ENCODE measurements at regions not wholly inside any gene's neighbourhood (a gene's known extent, or its start where the extent isn't known, plus 50 kb on each side); places are given as distances from the start of the nearest gene placed in this dataset.

DNA sequence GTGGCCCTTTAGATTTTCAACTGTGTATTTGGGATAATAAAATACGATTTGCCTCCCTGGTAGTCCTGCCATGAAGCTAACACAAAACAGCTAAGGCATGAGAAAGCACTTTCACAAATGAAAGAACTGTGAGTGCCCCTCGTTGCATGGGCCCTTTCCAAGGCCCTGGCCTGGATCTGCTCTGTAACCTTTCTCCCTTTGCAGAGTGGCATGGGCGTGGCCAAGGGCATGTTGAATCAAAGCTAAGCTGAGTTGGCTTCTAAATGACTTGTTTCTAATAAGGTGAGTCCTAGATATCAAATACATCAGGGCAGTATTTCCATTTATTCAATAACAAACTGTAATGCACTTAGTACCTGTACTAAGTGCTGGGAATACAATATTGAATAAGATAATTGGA is 78.7 kb upstream of the PTPN3 start:
- H3K9me3 ChIP-seq, result no peaks in the 10 kb centered on the region
- H3K27me3 ChIP-seq, result no peaks in the 10 kb centered on the region
- H3K4me1 ChIP-seq, result peaks cover 0 to 10% (median 0%) of the 10 kb centered on the region in 12 donors
- WGBS, 4 donors, result 64 to 69% (median 66%) methylated on average over 3 of the region's 3 CpGs
- H3K27ac ChIP-seq, result no peak overlapping the region
- no peak overlapping the region for H3K4me3 ChIP-seq
- no peak for ATAC-seq
- no peak for DNase-seq
- intact Hi-C loops (cut with DNase I), result loop anchor here (5.0 to 10.0 kb wide), 13 partner anchors 66 to 1048 kb away; no protein-coding TSS in a partner anchor
- TF ChIP-seq POLR2A (IDR thresholded peaks at IDR 0.05), result no peak
- TF ChIP-seq, protein P1, sequence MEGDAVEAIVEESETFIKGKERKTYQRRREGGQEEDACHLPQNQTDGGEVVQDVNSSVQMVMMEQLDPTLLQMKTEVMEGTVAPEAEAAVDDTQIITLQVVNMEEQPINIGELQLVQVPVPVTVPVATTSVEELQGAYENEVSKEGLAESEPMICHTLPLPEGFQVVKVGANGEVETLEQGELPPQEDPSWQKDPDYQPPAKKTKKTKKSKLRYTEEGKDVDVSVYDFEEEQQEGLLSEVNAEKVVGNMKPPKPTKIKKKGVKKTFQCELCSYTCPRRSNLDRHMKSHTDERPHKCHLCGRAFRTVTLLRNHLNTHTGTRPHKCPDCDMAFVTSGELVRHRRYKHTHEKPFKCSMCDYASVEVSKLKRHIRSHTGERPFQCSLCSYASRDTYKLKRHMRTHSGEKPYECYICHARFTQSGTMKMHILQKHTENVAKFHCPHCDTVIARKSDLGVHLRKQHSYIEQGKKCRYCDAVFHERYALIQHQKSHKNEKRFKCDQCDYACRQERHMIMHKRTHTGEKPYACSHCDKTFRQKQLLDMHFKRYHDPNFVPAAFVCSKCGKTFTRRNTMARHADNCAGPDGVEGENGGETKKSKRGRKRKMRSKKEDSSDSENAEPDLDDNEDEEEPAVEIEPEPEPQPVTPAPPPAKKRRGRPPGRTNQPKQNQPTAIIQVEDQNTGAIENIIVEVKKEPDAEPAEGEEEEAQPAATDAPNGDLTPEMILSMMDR (IDR thresholded peaks at IDR 0.05), result no peak
- H3K36me3 ChIP-seq, result no peaks in the 10 kb centered on the region

DNA sequence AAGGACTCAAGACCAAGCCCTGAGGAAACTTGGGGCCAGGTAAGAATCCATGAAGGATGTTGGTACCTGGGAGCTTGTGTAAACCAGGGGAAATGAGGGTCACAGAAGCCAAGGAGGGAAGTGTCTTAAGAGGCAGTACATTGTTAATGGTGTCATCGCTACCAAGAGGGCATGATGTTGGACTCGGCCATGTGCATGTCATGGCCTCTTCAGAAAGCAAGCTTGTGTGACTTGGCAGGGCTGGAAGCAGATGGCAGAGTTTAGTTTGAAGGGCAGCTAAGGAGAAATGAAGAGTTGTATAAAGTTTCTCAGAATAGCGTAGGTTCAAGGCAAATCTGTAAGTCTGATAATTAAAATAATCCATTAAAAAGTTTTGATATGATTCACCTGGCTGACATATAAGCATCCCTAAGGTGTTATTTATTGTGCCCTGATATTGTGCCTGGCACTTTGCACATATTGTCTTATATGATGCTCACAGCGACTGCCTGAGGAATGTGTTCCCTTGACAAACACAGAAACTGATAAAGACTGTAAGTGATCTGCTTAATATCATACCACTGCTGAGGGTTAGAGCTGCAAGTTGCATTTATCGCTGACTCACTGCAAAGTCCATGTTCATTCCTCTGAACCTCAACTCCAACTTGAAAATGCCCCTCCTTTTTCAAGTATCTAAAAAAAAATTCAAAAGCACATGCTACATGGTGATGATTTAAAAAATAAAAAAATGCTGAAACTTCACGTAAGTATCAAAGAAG is 81.3 kb upstream of the PTPN3 start:
- DNase-seq, result no peak
- no peak for TF ChIP-seq POLR2A (IDR thresholded peaks at IDR 0.05)
- TF ChIP-seq, protein P1 (IDR thresholded peaks at IDR 0.05), result no peak
- Histone ChIP-seq H3K4me1 (peaks cover 0 to 10% (median 0%) of the 10 kb centered on the region in 12 donors), H3K36me3 (no peaks in the 10 kb centered on the region), H3K27me3 (no peaks in the 10 kb centered on the region), H3K9me3 (peaks cover 0 to 6% (median 0%) of the 10 kb centered on the region in 12 donors), H3K4me3 (no peak overlapping the region), H3K27ac (peak overlapping the region in 3 of 12 donors; percentile 4 to 48 (median 19))
- WGBS, 4 donors, result 43 to 56% (median 45%) methylated on average over 6 of the region's 6 CpGs
- ATAC-seq, result peak; percentile 69 to 88 (median 78)
- intact Hi-C loops (cut with DNase I), result loop anchor here (5.0 to 10.0 kb wide), 13 partner anchors 63 to 1045 kb away; no protein-coding TSS in a partner anchor

DNA sequence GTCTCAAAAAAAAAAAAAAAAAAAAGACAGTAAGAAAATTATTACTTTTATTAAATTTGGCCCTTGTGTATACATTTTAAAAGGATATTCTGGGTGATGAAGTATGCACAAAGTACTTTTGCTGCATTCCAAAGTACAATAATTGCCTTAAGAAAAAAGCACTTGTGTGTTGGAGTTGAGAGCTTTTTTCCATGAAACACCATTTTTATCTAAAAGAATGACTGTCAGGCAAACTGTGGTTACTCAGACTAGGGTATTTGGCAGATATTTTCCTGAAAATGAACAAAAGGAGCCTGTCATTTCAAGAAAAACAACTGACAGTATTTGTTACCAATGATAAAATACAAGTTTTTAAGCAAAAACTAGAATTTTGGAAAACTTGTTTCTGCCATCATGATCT is 84.3 kb upstream of the PTPN3 start:
- H3K27ac ChIP-seq, result no peak overlapping the region
- intact Hi-C loops (cut with DNase I), result loop anchor here in 1 of 10 donors (2.0 kb wide), 1 partner anchor 38 kb away; no protein-coding TSS in a partner anchor
- DNase-seq (no peak), ATAC-seq (no peak)
- H3K4me3 ChIP-seq, result no peak overlapping the region
- H3K4me1 ChIP-seq, result peaks cover 0 to 13% (median 0%) of the 10 kb centered on the region in 12 donors
- no peaks in the 10 kb centered on the region for H3K36me3 ChIP-seq
- peaks cover 0 to 6% (median 0%) of the 10 kb centered on the region in 12 donors for H3K9me3 ChIP-seq
- TF ChIP-seq, protein P1 (IDR thresholded peaks at IDR 0.05), result no peak
- no peak for TF ChIP-seq POLR2A (IDR thresholded peaks at IDR 0.05)
- H3K27me3 ChIP-seq, result no peaks in the 10 kb centered on the region

DNA sequence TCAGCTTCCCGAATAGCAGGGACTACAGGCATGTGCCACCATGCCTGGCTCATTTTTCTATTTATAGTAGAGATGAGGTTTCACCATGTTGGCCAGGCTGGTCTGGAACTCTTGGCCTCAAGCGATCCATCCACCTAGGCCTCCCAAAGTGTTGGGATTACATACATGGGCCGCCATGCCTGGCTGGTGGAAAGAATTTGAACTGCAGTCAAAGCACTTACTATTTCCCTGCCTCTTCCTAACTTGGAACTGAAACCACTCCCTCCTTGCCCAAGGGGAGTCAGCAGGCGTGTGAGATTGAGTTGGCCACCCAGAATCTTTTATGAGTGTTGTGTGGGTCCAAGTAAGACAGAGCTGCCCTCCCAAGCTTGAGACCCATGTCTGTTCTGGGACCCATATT is 86.1 kb upstream of the PTPN3 start:
- intact Hi-C loops (cut with DNase I), result no loop called here
- Histone ChIP-seq H3K36me3 (no peaks in the 10 kb centered on the region), H3K27ac (no peak overlapping the region), H3K4me3 (no peak overlapping the region), H3K27me3 (no peaks in the 10 kb centered on the region), H3K9me3 (peaks cover 0 to 8% (median 0%) of the 10 kb centered on the region in 12 donors), H3K4me1 (peaks cover 0 to 17% (median 7%) of the 10 kb centered on the region in 12 donors)
- ATAC-seq, result no peak
- no peak for DNase-seq
- no peak for TF ChIP-seq POLR2A (IDR thresholded peaks at IDR 0.05)
- TF ChIP-seq, protein P1 (IDR thresholded peaks at IDR 0.05), result no peak
- 66 to 77% (median 74%) methylated on average over 4 of the region's 4 CpGs for WGBS, 4 donors

Data from heart left ventricle (tissue), 16 donors.